HepG2 (cell line): ENCODE measurements at regions not wholly inside any gene's neighbourhood (a gene's known extent, or its start where the extent isn't known, plus 50 kb on each side); places are given as distances from the start of the nearest gene placed in this dataset.

Source experiments
- AKAP8 ChIP-seq: sonication (generic); formaldehyde crosslinking; IDR thresholded peaks from 2 replicates; pipeline ENCODE4 v1.5.1; 2020; ENCODE audit warnings: mild to moderate bottlenecking, missing genetic modification reagents
- BCL3 ChIP-seq: sonication (generic); formaldehyde crosslinking; IDR thresholded peaks from 2 replicates; pipeline ENCODE4 v1.5.1; 2020; ENCODE audit warnings: mild to moderate bottlenecking, missing genetic modification reagents, moderate library complexity
- BRF2 ChIP-seq: sonication (generic); formaldehyde crosslinking; IDR thresholded peaks from 2 replicates; pipeline ENCODE4 v1.8.1; 2022; ENCODE audit warnings: mild to moderate bottlenecking, missing genetic modification reagents
- CHCHD3 ChIP-seq: sonication (generic); formaldehyde crosslinking; IDR thresholded peaks from 2 replicates; pipeline ENCODE4 v1.8.0; 2022; ENCODE audit warnings: mild to moderate bottlenecking, missing genetic modification reagents, moderate library complexity
- E2F1 ChIP-seq: sonication (generic); formaldehyde crosslinking; IDR thresholded peaks from 2 replicates; pipeline ENCODE4 v1.5.0; 2020; ENCODE audit warnings: missing genetic modification reagents
- MATR3 ChIP-seq: sonication (generic); formaldehyde crosslinking; IDR thresholded peaks from 2 replicates; pipeline ENCODE4 v1.4.0; 2020; ENCODE audit warnings: missing genetic modification reagents
- NCOA1 ChIP-seq: sonication (generic); formaldehyde crosslinking; IDR thresholded peaks from 2 replicates; pipeline ENCODE4 v1.9.0; 2021; ENCODE audit warnings: missing genetic modification reagents
- NR1H2 ChIP-seq: sonication (generic); formaldehyde crosslinking; IDR thresholded peaks from 2 replicates; pipeline ENCODE4 v1.8.1; 2022; ENCODE audit warnings: low read depth, missing genetic modification reagents, borderline replicate concordance
- NR3C1 ChIP-seq: sonication (generic); formaldehyde crosslinking; IDR thresholded peaks from 2 replicates; pipeline ENCODE4 v1.4.0; 2020; ENCODE audit warnings: missing genetic modification reagents
- PRMT3 ChIP-seq: sonication (generic); formaldehyde crosslinking; IDR thresholded peaks from 2 replicates; pipeline ENCODE4 v1.8.1; 2022; ENCODE audit warnings: low read depth, mild to moderate bottlenecking, moderate library complexity, missing genetic modification reagents, borderline replicate concordance
- RBM39 ChIP-seq: fragments of 200-400 bp; formaldehyde crosslinking; IDR thresholded peaks from one replicate; pipeline ENCODE4 v1.6.1; 2018; ENCODE audit warnings: antibody characterized with exemption, mild to moderate bottlenecking, low read depth, low read length; ENCODE audit not compliant: poor library complexity, severe bottlenecking
- SIX1 ChIP-seq: sonication (generic); formaldehyde crosslinking; IDR thresholded peaks from 2 replicates; pipeline ENCODE4 v1.4.0; 2020; ENCODE audit warnings: missing genetic modification reagents, borderline replicate concordance
- SMAD1 ChIP-seq: sonication (generic); formaldehyde crosslinking; IDR thresholded peaks from 2 replicates; pipeline ENCODE4 v1.4.0; 2020; ENCODE audit warnings: missing genetic modification reagents, low read depth, mild to moderate bottlenecking, borderline replicate concordance
- ZBTB3 ChIP-seq: sonication (generic); formaldehyde crosslinking; IDR thresholded peaks from 2 replicates; pipeline ENCODE4 v1.4.0; 2020; ENCODE audit warnings: low read depth, mild to moderate bottlenecking, moderate library complexity, missing genetic modification reagents, borderline replicate concordance
- ZBTB49 ChIP-seq: sonication (generic); formaldehyde crosslinking; IDR thresholded peaks from 2 replicates; pipeline ENCODE4 v1.4.0; 2020; ENCODE audit warnings: missing genetic modification reagents, borderline replicate concordance
- ZFP1 ChIP-seq: IDR thresholded peaks from 2 replicates; pipeline ENCODE4 v1.6.1; 2016
- ZFP91 ChIP-seq: sonication (generic); formaldehyde crosslinking; IDR thresholded peaks from 2 replicates; pipeline ENCODE4 v1.9.0; 2022; ENCODE audit warnings: missing genetic modification reagents, mild to moderate bottlenecking, borderline replicate concordance
- ZMAT5 ChIP-seq: sonication (generic); formaldehyde crosslinking; IDR thresholded peaks from 2 replicates; pipeline ENCODE4 v1.5.0; 2020; ENCODE audit warnings: mild to moderate bottlenecking, low read depth, missing genetic modification reagents, borderline replicate concordance
- ZNF143 ChIP-seq: sonication (generic); formaldehyde crosslinking; IDR thresholded peaks from 2 replicates; pipeline ENCODE4 v1.4.0; 2020; ENCODE audit warnings: missing genetic modification reagents
- ZNF501 ChIP-seq: sonication (generic); formaldehyde crosslinking; IDR thresholded peaks from 2 replicates; pipeline ENCODE4 v1.5.1; 2020; ENCODE audit warnings: mild to moderate bottlenecking, moderate library complexity, missing genetic modification reagents
- ZNF713 ChIP-seq: sonication (generic); formaldehyde crosslinking; IDR thresholded peaks from 2 replicates; pipeline ENCODE4 v1.4.0; 2020; ENCODE audit warnings: mild to moderate bottlenecking, missing genetic modification reagents

- peak; percentile 98 for TF ChIP-seq ZBTB3 (CRISPR knock-in tag)
- TF ChIP-seq BCL3 (CRISPR knock-in tag), result peak; percentile 75
- 0 out of 2 replicates have a peak, but pooled peaks have one; percentile 51 for TF ChIP-seq NCOA1 (CRISPR knock-in tag)
- TF ChIP-seq AKAP8 (CRISPR knock-in tag), result peak; percentile 93
- TF ChIP-seq ZBTB49, result no peak
- peak; percentile 98 for TF ChIP-seq ZFP1 (CRISPR knock-in tag)
- TF ChIP-seq BRF2, result no peak
- TF ChIP-seq PRMT3, result peak; percentile 90; the same call in 1 of the 2 replicates
- no peak for TF ChIP-seq MATR3 (CRISPR knock-in tag)
- TF ChIP-seq SMAD1 (CRISPR knock-in tag), result peak; percentile 83; the same call in 1 of the 2 replicates
- peak; percentile 98 for TF ChIP-seq ZNF501 (CRISPR knock-in tag)
- TF ChIP-seq SIX1, result peak; percentile 90; the same call in 1 of the 2 replicates
- peak; percentile 46; the same call in 1 of the 2 replicates for TF ChIP-seq ZNF143
- TF ChIP-seq NR3C1 (CRISPR knock-in tag), result no peak
- TF ChIP-seq CHCHD3 (CRISPR knock-in tag), result no peak
- TF ChIP-seq ZMAT5 (CRISPR knock-in tag), result no peak
- peak; percentile 99 for TF ChIP-seq ZNF713
- TF ChIP-seq NR1H2, result peak; percentile 89; the same call in 1 of the 2 replicates
- TF ChIP-seq ZFP91, result peak; percentile 95
- TF ChIP-seq E2F1 (CRISPR knock-in tag), result no peak
- peak; percentile 70 for TF ChIP-seq RBM39
These were observed 265.5 kb downstream of the PARN start (continued) for GRCh38 chr16:14364386-14365199.
